GM10266 (cell line): ENCODE measurements at regions not wholly inside any gene's neighbourhood (a gene's known extent, or its start where the extent isn't known, plus 50 kb on each side); places are given as distances from the start of the nearest gene placed in this dataset.
A peak's percentile ranks its signal among the peaks of the same experiment; 100 is the strongest.

Source experiments
- DNase-seq: peaks from one replicate; pipeline ENCODE4 v3.0.0; 2012; ENCODE audit errors: extremely low spot score
- CTCF ChIP-seq: IDR thresholded peaks from 2 replicates; pipeline ENCODE4 v1.5.1; 2012; ENCODE audit warnings: mild to moderate bottlenecking, low read depth; ENCODE audit not compliant: control insufficient read depth, insufficient read depth; ENCODE audit errors: missing control alignments

- no peak for TF ChIP-seq CTCF
- DNase-seq, result no peak
These were observed 164.3 kb upstream of the PODXL start for GRCh38 chr7:131720703-131721102.

DNA sequence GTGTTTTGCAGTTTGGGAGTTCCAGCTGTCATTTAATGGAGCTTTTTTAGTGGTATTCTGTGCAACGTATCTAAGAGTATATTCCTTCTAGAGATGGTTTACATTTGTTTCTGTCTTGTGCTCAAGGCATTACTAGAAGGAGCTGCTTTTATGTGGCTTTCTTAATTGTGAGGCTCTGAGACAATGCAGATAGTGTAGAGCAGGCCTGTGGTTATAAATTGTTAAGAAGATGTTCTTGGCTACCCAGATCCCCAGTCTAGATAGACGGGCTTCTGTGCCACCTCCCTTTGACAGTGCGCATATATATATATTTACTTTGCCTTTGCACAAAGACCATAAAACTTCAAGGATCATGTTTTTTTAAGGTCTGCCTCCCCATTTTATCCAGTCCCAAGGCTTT, 160.8 kb upstream of the PODXL start:
- TF ChIP-seq CTCF, result no peak
- no peak for DNase-seq

DNA sequence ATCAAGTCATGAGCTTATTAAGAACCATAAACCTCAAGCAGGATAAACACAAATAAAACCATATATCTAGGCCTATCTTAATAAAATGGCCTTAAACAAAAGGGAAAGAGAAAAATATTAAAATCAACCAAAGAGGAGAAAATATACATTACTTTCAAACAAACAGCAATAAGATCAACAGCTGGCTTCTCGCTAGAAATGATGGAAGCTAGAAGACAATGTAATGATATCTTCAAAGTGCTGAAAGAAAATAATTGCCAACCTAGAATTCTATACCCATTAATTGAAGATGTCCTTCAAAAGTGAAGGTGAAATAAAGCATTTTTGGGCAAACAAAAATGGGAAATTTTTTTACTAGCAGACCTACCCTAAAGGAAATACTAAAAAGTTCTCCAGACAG, 142.9 kb upstream of the PODXL start:
- TF ChIP-seq CTCF, result no peak
- DNase-seq, result no peak

GRCh38 chr7:131692131-131692960, 135.9 kb upstream of the PODXL start:
- TF ChIP-seq CTCF, result peak; percentile 85
- peak; percentile 54 for DNase-seq

DNA sequence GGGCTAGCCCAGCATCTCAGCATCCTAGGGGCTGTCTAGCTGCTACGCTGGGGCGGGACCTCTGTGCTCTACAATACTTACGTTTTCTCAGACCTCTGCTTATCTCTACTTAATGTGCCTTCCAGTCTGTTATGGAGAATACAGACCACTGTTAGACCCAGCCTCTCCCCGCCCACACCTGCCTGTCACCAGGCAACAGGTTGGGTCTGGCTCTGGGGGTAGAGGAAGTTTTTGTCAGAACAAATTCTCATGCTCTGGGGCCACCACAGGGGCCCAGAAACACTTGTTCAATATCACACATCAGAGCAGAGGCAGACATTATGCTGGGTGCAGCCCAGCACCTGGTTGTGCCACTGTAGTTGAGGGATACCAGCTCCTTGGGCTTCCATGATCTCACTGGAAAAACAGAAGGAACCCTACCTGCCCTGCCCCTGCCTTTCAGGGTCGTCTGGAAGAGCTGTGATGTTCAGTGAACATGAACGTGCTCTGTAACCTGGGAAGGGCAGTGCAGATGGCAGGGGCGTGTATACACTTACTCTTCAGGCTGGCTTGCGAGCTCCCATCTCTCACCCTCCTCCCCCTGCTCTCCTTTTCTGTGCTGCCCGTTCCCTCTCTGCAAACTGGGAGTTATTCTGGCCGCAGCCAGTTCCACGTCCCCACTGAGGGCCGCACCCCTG, 135.2 kb upstream of the PODXL start:
- no peak for DNase-seq
- no peak for TF ChIP-seq CTCF

- DNase-seq, result no peak
- no peak for TF ChIP-seq CTCF
These were observed 134.0 kb upstream of the PODXL start for GRCh38 chr7:131690441-131690840.

- DNase-seq, result no peak
These were observed 133.3 kb upstream of the PODXL start for GRCh38 chr7:131689662-131690234.

More at GRCh38 chr7:131689662-131690234, 133.3 kb upstream of the PODXL start:
- TF ChIP-seq CTCF, result no peak
